ENCODE measurements at regions not wholly inside any gene's neighbourhood (a gene's known extent, or its start where the extent isn't known, plus 50 kb on each side); places are given as distances from the start of the nearest gene placed in this dataset.

GRCh38 chr1:221912230-221912629 lies 170.3 kb upstream of the DUSP10 start:
- H3K27ac ChIP-seq = no peak overlapping the region
- TF ChIP-seq CTCF (conservative IDR thresholded peaks at IDR 0.05) (no peak), ZFX (IDR thresholded peaks at IDR 0.05) (no peak)

DNA sequence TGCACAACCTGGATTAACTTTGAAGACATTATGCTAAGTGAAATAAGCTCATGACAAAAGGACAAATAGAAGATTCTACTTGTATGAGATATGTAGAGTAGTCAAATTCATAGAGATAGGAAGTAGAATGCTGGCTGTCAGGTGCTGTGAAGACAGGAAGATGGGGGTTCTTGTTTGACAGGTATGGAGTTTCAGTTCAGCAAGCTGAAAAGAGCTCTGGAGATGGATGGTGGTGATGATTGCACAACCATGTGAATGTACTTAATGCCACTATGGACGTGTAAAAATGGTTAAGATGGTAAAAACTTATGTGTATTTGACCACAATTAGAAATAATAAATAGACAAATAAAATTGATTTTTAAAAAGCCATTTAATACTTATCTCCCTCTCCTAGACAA lies 169.8 kb upstream of the DUSP10 start:
- TF ChIP-seq ZFX (IDR thresholded peaks at IDR 0.05) (no peak), CTCF (conservative IDR thresholded peaks at IDR 0.05) (no peak)

GRCh38 chr1:221910222-221910621 lies 168.3 kb upstream of the DUSP10 start:
- H3K27ac ChIP-seq = no peak overlapping the region
- no peak for TF ChIP-seq CTCF (conservative IDR thresholded peaks at IDR 0.05)
- TF ChIP-seq ZFX (IDR thresholded peaks at IDR 0.05) = no peak

More for the DNA sequence above, 169.8 kb upstream of the DUSP10 start:
- no peak overlapping the region for H3K27ac ChIP-seq

- H3K27ac ChIP-seq = no peak overlapping the region
- no peak for TF ChIP-seq ZFX (IDR thresholded peaks at IDR 0.05)
- TF ChIP-seq CTCF (conservative IDR thresholded peaks at IDR 0.05) = no peak
Measured at GRCh38 chr1:221908573-221908972, 166.7 kb upstream of the DUSP10 start.

DNA sequence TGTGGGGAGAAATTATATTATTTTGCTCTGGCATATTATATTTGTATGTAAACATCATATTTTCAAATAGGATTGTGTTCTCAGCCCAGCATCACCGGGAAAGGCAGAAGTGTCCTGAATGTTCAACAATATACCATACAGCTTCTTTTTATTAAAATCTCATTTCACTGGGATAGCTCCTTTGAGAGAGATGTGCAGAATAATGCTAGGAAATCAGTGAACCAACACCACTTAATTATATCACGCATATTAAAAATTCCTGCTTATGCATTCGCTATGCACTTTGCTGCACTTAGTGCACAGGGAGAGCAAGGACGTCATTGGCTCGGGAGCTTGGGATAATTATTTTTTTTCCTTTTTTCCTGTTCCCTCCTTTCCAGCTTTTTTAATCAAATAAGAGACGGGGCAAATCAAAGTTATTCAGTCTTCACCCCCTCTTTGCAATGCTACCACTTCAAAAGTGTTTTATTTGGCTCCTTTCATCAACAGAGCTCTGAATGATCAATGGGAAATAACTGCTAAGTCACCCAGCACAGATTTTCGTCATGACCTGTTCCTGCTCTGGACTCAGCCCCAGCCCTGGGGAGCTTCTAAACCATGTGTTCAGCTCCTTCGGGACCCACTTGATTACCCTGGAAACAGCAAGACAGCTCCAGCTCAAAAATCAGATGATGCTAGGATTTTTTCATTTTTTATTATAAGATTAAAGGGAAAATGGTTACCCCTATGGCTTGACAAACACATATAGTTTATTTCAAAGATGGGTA lies 165.5 kb upstream of the DUSP10 start:
- TF ChIP-seq ZFX (IDR thresholded peaks at IDR 0.05) (no peak), CTCF (conservative IDR thresholded peaks at IDR 0.05) (no peak)

GRCh38 chr1:221905802-221906201 lies 163.9 kb upstream of the DUSP10 start:
- TF ChIP-seq ZFX (IDR thresholded peaks at IDR 0.05) (no peak), CTCF (conservative IDR thresholded peaks at IDR 0.05) (no peak)
- no peak overlapping the region for H3K27ac ChIP-seq

More for the DNA sequence above, 165.5 kb upstream of the DUSP10 start:
- no peak overlapping the region for H3K27ac ChIP-seq

DNA sequence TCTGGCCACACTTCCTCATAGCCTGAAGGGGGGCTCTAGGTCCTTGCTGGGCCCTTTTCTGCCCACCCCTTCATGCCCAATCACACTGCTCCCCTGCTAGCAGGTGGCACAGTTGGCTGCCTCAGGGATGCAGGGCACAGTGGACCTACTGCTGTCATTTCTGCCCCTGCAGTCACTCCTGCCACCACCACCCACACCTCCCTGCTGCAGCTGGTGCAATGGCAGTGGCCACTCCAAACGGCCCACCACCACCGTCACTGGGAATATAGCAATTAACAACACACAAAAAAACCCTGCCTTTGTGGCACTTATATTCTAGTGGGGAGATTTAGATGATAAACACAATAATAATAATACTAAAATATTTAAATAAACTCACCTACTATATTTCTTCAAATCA lies 162.4 kb upstream of the DUSP10 start:
- no peak overlapping the region for H3K27ac ChIP-seq
- TF ChIP-seq ZFX (IDR thresholded peaks at IDR 0.05) = no peak

GRCh38 chr1:221903594-221903993 lies 161.7 kb upstream of the DUSP10 start:
- TF ChIP-seq ZFX (IDR thresholded peaks at IDR 0.05) = no peak
- TF ChIP-seq CTCF (conservative IDR thresholded peaks at IDR 0.05) = no peak
- no peak overlapping the region for H3K27ac ChIP-seq

All from C4-2B (cell line).